ENCODE measurements at regions not wholly inside any gene's neighbourhood (a gene's known extent, or its start where the extent isn't known, plus 50 kb on each side); places are given as distances from the start of the nearest gene placed in this dataset.
"Not testable (repeated sequence)": the region's sequence is repeated elsewhere in the genome, so short reads cannot be mapped to it uniquely, and the experiment has no call there.

DNA sequence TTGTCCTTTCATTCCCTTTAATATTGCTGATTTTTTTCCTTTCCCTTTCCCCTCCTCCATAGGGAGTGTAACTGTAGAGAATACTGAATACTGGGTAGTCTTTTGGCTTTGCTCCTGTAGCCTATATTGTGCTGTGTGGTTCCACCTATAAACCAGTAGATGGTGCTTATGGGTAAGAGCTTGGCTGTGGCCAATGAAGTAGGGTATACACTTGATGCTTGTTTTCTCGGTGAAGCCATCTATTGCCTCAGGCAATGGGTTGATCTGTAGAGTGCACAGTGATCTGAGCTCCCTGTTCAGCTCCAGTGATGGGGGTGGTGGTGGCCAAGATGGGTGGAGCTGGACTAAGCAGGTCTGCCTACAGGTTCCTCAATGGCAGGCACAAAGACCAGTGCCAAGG is 203.3 kb upstream of the IMPG1 start:
- peak; percentile 0 for DNase-seq (ENCODE audit: low spot score)

DNA sequence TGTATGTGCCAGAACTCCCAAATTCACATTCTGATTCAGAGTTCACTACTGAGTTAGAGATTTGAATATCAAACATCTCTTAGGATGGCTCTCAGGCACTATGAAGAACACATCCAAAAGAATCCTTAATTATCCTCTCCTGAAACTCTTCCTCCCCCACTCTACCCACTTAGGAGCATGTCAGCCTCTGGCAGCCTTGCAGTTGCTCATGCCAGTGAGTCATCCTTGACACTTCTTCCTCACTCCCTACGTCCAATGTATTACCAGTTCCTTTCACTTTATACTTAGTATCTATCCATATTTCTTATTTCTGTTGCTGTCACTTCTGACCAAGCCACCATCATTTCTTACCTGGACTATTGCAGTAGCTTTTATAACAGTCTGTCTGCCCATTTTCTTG is 192.0 kb upstream of the IMPG1 start:
- DNase-seq (ENCODE audit: low spot score), result no peak

DNA sequence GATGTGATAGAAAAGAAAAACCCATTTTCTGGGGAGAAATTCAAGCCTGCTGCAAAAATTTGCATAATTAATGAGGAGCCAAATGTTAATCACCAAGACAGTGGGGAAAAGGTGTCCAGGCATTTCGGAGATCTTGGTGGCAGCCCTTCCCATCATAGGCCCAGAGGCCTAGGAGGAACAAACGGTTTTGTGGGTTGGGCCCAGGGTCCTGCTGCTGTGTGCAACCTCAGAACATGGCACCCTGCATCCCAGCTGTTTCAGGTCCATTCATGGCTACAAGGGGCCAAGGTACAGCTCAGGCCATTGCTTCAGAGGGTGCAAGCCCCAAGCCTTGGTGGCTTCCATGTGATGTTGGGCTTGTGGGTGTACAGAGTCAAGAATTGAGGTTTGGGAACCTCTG is 189.8 kb upstream of the IMPG1 start:
- DNase-seq (ENCODE audit: low spot score), result no peak

DNA sequence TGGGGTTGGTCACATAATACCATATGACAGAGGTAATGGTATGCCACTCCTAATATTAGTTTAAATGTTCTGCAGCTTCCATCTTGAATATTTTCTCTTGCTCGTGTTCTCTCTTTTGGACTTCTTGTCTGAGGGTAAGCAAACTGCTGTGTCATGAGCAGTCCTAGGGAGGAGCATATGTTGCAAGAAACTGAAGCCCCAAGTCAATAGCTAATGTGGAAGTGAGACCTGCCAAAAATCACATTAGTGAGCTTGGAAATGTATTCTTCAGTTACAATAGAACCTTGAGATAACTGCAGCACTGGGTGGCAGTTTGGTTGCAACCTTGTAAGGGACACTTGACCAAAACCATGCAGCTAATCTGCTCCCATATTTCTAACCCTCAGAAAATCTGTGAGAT is 178.2 kb upstream of the IMPG1 start:
- DNase-seq (ENCODE audit: low spot score), result no peak

DNA sequence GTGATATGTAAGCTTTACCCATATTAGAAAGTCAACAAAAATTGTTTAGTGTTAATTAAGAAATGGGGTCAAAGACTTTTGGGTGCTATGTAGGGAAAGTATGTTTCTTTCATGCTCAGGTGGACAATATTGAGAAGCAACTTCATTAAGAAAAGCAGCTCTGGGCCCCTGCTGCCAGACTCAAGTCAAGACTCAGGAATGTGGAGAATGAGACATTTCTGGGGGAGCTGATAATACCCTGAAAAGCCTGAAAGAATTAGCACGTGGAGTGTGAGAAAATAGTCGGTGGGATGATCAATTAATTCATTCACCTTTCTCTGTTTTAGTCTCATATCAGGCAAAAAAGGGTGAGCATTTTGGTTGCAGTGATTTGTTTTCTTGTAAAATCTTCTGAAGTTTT is 175.1 kb upstream of the IMPG1 start:
- DNase-seq (ENCODE audit: low spot score), result no peak

DNA sequence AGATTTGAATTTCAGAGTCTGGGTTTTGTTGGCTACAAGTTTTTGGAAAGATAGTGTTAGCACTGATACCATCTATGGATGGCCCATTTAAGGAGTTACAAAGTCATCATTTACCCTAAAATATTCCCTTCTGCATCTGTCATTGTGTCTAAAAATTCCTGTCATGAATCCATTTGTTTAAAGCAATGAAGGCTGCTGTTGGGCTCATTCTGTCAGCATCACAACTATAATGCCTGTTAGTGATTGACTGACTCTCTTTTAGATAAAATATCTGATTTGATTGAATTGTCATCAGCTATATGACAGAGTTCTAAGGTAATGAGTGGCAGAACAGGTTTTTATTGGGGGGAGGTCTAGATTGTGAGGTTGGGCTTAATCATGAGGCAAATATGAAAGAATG is 167.6 kb upstream of the IMPG1 start:
- DNase-seq (ENCODE audit: low spot score), result no peak

DNA sequence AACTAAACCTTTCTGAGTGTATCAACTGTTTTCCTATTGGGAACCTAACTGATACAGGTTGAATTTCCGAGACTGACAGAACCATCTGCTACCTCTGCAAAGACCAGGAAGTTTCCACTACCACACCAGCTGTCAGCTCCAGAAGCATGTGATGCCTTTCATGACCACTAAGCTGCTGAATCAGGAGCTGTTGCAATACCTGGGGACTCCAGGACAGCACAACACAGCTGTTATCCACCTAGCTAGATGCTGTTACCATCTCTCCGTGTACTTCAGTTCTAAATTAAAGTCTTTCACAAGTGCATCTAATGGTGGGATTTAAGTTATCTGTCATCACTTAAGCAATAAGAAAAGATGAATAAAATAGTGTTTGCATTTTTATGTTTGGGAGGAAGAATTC is 158.2 kb upstream of the IMPG1 start:
- DNase-seq (ENCODE audit: low spot score), result no peak

DNA sequence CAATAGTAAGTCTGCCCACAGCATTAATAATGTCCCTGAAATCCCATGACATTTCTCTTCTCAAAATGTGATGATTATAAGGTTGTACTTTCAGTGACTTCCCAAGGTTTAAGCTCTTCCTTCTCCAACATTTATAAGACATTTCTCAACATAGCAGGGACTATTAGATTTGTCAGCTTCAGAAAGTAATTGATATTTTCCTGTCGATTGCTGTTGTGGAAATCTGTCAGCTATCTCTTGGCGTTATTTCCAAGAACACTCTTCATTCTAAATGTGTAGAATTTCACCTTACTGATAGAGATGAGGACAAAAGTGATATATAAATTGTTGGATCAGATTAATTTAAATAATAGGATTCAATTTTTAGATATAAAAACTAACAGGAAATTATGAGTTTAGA is 149.7 kb upstream of the IMPG1 start:
- DNase-seq (ENCODE audit: low spot score), result no peak

DNA sequence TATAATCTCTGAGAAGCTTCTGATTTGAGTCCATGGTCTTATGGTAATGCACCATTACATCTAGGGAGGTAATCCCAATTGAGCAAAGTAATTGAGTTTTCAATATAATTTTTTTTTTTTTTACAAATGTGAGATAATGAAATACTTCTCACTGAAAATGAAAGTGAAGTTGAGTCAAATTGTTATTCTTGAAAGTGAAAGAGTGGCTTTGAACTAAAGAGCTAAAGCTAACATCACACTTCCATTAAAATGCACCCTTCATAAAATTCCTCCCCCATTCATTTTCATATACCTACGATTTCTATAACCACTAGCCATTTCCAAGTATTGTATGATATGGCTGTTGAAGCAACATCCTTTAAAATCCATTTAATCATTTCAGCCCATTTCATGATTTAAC is 149.1 kb upstream of the IMPG1 start:
- DNase-seq (ENCODE audit: low spot score), result no peak

DNA sequence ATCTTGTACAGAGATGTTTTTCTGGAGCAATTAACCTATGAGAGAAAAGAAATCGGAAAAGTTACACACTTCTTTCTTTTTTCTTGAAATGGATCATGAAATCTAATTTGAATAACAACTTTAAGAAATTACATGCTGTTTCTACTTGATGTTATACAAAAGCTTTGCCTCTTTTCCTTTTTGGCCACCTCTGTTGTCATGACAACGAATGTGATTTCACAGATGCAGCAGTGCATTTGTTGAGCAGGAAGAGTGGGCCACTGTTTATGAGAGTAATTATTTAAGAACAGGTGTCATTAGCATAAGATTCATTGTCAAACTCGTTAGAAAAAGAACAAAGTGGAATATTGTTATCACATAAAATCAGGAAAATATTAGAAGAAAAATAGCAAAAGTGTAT is 148.3 kb upstream of the IMPG1 start:
- DNase-seq (ENCODE audit: low spot score), result no peak

DNA sequence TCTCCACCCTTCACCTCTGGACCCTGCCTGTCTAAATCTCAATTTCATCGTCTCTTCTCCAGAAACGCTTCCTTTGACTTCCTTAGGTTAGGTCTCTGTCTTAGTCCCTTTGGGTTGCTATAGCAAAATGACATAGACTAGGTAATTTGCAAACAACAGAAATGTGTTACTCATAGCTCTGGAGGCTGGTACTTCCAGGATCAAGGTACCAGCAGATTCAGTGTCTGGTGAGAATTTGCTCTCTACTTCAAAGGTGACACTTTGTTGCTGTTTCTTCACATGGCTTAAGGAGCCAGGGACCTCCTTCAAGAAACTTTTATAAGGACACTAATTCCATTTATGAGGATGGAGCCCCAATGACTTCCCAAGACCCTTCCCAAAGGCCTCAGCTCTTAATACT is 145.1 kb upstream of the IMPG1 start:
- no peak for DNase-seq (ENCODE audit: low spot score)

DNA sequence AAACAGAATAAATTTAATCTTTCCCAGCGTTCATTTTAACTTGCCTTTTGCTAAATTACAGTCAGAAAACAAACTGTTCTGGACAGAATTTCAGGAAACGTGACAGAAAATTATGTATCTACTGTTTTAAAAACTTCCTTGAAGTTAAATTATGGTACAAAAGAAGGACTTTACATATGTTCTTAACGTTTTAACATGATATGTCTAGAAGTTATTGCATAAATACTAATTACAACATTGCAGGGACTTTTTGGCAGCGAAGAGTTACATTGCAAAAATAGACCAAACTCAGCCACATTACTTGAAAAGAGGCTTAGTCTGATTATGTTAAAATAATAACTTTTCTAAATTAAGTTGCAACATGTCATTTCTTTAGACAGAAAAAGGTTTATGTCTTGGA is 142.1 kb upstream of the IMPG1 start:
- DNase-seq (ENCODE audit: low spot score), result no peak

DNA sequence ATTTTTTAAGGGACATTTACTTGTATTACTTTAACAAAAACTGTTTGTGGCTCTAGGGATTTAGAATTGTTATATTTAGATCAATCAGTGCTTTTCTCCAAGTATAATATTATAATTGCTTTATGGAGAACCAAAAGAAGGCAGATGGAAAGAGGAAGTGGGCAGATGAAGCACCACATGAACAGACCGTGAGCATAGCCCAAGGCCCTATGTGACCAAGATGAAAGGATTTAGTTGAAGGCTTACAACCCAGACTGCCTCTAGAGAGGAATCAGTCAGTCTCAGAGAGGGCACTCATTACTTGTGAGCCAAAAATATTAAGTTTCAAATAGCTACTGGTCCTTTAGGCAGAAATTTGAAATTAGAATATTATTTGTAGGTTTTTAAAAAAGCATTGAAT is 102.3 kb upstream of the IMPG1 start:
- no peak for DNase-seq (ENCODE audit: low spot score)

DNA sequence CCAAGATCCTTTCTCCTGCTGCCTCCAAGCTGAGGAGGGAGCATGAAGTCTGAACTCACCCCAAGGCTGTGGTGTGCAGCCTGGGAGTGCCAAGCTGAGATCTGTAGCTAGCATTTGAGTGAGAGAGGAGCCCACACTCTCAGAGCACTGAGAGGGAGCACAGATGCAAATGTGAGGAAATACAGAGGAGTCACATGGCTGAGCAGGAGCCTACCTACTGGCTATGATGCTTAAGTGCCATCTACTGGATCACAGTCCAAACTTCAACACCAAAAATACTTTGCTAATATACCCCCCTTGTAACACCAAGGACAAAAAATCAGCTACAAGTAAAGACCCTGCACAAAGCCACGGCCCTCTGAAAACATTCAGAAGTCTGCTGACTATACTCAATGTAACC is 94.4 kb upstream of the IMPG1 start:
- DNase-seq (ENCODE audit: low spot score), result no peak

DNA sequence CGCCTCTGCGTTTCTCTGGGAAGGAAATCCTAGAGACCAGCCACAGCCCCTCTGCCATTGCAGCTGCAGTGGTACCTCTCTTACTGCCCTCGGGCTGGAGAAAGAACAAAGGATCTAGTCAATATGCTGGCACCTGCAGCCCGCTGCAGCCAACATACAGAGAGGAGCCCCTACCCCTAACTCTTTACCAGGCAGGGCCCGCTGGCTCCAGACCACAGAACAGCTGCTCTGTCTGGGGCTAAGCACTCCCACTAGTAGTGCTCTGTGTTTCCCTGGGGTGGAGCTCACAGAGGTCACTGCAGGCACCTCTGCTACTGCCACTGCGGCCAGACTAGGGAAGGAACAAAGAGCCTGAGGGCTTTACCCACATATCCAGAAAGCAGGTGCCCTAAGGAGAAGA is 93.8 kb upstream of the IMPG1 start:
- no peak for DNase-seq (ENCODE audit: low spot score)

DNA sequence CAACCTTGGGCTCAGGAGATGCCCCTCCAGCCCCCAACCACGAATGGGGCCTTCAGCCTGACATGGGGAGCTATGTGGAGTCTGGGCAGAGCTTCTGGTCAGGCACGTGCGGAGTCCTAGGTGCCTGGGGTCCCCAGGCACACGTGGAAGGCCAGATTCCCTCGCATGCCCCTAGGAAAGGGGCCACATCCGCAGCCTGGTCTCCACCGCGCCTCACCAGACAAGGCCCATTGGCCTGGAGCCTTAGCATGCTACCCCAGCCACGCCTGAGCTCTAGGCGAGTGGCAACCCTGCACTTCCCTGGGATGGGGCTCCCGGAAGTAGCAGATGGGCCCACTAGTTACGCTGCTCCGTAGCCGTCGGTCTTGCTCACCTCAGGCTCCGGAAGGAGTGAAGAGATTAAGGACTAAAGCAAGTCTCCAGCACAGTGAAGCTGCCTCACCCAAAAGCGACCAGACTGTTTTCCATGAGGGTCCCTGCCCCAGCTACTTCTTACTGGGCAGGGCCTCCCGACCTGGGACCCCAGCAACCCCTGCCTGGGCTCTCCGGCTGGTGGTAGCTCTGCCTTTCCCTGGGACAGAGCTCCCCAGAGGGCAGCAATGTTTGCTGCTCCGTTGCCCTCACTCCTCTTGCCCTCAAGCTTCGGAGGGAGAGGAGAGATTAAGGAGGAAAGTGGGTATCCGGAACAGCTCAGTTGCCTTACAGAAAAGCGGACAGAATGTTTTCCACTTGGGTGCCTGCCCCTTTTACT is 93.2 kb upstream of the IMPG1 start:
- DNase-seq (ENCODE audit: low spot score), result no peak

DNA sequence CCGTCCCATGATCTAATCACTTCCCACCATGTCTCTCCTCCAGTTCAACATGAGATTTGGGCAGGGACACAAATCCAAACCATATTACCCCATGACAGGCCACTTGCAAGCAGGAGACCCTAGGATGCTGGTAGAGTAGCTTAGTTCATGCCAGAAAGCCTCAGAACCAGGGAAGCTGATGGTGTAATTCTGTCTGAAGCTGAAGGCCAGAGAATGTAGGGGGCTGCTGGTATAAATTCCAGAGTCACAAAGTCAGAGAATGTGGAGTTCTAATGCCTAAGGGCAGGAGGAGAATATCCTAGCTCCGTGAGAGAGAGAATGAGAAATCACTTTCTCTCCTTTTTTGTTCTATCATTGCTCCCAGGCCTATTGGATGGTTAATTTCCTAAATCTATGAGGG is 90.3 kb upstream of the IMPG1 start:
- DNase-seq (ENCODE audit: low spot score), result no peak

DNA sequence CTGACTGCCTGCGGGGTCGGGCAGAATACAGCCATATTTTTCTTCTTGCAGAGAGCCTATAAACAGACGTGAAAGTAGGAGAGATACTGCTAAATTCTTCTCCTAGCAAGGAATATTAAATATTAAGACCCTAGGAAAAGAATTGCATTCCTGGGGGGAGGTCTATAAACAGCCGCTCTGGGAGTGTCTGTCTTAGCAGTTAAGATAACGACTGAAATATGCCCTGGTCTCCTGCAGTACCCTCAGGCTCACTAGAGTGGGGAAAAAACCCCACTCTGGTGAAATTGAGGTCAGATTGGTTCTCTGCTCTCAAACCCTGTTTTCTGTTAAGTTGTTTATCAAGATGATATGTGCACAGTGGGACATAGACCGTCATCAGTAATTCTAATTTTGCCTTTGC is 85.3 kb upstream of the IMPG1 start:
- not testable (repeated sequence) for DNase-seq (ENCODE audit: low spot score)

DNA sequence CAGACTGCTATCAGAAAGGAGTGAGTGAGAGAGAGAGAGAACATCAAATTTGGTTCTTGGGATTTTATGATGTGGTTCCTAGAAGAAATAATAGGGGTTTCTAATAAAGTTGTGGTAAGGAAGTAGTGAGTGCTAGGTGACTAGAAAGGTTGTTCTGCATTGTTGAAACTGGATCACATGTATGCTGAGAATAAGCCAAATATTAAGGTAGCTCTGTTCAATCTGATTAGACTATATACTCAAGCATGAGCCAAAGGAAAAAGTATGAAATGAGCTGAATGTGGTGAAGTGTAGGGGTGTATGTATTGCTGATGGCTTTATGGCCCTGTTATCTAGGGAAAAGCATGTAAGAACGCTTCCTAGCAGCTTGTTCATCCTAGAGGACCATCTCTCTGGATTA is 63.0 kb upstream of the IMPG1 start:
- no peak for DNase-seq (ENCODE audit: low spot score)

DNA sequence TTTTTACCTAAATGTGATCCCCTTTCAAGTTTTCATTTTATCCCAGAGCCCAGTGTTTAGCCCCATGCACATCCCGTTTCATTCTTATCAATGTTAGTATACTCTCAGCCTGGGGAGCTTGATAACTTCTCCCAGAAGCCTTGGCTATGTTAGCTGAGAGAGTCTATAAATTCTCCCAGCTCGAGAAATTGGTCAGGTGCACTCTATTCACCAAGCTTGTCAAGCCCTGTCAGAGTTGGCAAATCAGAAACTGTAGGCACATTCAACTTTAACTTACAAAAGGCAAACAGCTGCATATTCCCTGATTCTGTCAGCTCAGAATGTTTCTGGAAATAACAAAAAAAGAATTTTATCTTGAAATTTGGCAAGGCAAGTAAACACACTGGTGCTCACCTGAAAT is 62.2 kb upstream of the IMPG1 start:
- DNase-seq (ENCODE audit: low spot score), result no peak

DNA sequence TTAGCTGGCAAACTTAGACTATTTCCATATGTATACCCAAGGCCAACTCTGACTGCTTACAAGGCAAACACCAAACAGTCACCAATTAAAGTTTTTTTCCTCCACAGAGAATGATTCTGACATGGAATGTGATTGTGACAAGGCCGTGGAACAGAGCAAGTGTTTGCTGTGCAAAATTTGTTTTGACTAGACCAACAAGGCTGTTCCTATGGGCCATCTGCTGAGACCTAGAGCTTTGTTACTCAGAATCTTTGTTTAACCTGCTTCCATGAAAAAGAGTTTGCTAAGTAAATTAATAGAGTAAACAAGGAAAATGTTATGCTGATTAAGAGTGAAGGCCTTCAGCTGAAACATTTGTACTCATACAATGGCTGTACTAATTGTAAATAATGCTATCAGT is 51.6 kb upstream of the IMPG1 start:
- DNase-seq (ENCODE audit: low spot score), result no peak
